Gastroesophageal sphincter (tissue), 3 donors: ENCODE measurements at regions not wholly inside any gene's neighbourhood (a gene's known extent, or its start where the extent isn't known, plus 50 kb on each side); places are given as distances from the start of the nearest gene placed in this dataset.

Source experiments
- POLR2A ChIP-seq, 2 donors: fragments of 450-650 bp; IDR thresholded peaks; one replicate each; pipeline ENCODE4 v1.6.1; 2017; ENCODE audit warnings: antibody characterized with exemption in 2 of 2, mild to moderate bottlenecking in 2 of 2, moderate library complexity in 1 of 2
- POLR2AphosphoS5 ChIP-seq: sonication (generic); formaldehyde crosslinking; IDR thresholded peaks from one replicate; pipeline ENCODE4 v1.6.1; 2017; ENCODE audit warnings: antibody characterized with exemption
- TF ChIP-seq, protein P1 (sequence below), 4 experiments: fragments of 200-600 bp in 2 of 4; fragments of 450-650 bp in 2 of 4; sonication (generic) in 1 of 4; IDR thresholded peaks; one replicate each; pipeline ENCODE4 v1.5.1; 2017 to 2019; ENCODE audit warnings: antibody characterized with exemption in 4 of 4, mild to moderate bottlenecking in 2 of 4, moderate library complexity in 2 of 4

- TF ChIP-seq, protein P1, sequence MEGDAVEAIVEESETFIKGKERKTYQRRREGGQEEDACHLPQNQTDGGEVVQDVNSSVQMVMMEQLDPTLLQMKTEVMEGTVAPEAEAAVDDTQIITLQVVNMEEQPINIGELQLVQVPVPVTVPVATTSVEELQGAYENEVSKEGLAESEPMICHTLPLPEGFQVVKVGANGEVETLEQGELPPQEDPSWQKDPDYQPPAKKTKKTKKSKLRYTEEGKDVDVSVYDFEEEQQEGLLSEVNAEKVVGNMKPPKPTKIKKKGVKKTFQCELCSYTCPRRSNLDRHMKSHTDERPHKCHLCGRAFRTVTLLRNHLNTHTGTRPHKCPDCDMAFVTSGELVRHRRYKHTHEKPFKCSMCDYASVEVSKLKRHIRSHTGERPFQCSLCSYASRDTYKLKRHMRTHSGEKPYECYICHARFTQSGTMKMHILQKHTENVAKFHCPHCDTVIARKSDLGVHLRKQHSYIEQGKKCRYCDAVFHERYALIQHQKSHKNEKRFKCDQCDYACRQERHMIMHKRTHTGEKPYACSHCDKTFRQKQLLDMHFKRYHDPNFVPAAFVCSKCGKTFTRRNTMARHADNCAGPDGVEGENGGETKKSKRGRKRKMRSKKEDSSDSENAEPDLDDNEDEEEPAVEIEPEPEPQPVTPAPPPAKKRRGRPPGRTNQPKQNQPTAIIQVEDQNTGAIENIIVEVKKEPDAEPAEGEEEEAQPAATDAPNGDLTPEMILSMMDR (IDR thresholded peaks at IDR 0.05) = no peak
- no peak for TF ChIP-seq POLR2A (IDR thresholded peaks at IDR 0.05)
- no peak for TF ChIP-seq POLR2AphosphoS5
These were observed 162.8 kb downstream of the CD47 start for GRCh38 chr3:107928084-107928445.
